Neural progenitor cell (in vitro differentiated cells): ENCODE measurements at regions not wholly inside any gene's neighbourhood (a gene's known extent, or its start where the extent isn't known, plus 50 kb on each side); places are given as distances from the start of the nearest gene placed in this dataset.
A peak's percentile ranks its signal among the peaks of the same experiment; 100 is the strongest.

ENCODE experiments used
- DNase-seq: peaks from one replicate; pipeline ENCODE4 v3.0.0-alpha.2; 2016; ENCODE audit warnings: low spot score
- H2AFZ ChIP-seq: fragments of 200-600 bp; sonication (generic); replicated peaks from 2 replicates; pipeline ENCODE4 v1.6.1; 2016; ENCODE audit warnings: antibody characterized with exemption
- H3F3A ChIP-seq: fragments of 200-600 bp; sonication (generic); 2 replicates; pipeline ENCODE4 v1.6.1; 2016; ENCODE audit warnings: antibody characterized with exemption, low read depth
- H3K27ac ChIP-seq: fragments of 200-600 bp; sonication (generic); 2 replicates; pipeline ENCODE4 v1.5.1; 2016; ENCODE audit warnings: mild to moderate bottlenecking
- H3K27me3 ChIP-seq: fragments of 200-600 bp; sonication (generic); 2 replicates; pipeline ENCODE4 v1.6.1; 2016; ENCODE audit warnings: mild to moderate bottlenecking, moderate library complexity
- H3K36me3 ChIP-seq: fragments of 200-600 bp; sonication (generic); 2 replicates; pipeline ENCODE4 v1.5.1; 2016
- H3K4me1 ChIP-seq: fragments of 200-600 bp; sonication (generic); 2 replicates; pipeline ENCODE4 v1.6.1; 2016; ENCODE audit warnings: mixed run types
- H3K4me2 ChIP-seq: fragments of 200-600 bp; sonication (generic); 2 replicates; pipeline ENCODE4 v1.6.1; 2016
- H3K4me3 ChIP-seq: fragments of 200-600 bp; sonication (generic); 2 replicates; pipeline ENCODE4 v1.5.1; 2016
- H3K79me2 ChIP-seq: fragments of 200-600 bp; sonication (generic); 2 replicates; pipeline ENCODE4 v1.6.1; 2016; ENCODE audit warnings: low read depth
- H3K9ac ChIP-seq: fragments of 200-600 bp; sonication (generic); 2 replicates; pipeline ENCODE4 v1.6.1; 2016
- H3K9me3 ChIP-seq: fragments of 200-600 bp; sonication (generic); 2 replicates; pipeline ENCODE4 v1.5.1; 2016; ENCODE audit warnings: low read depth
- H4K20me1 ChIP-seq: fragments of 200-600 bp; sonication (generic); 2 replicates; pipeline ENCODE4 v1.6.1; 2016; ENCODE audit warnings: low read depth
- H3K27ac Mint-ChIP-seq: 3 replicates; pipeline ENCODE4 v1.8.0; 2021; ENCODE audit warnings: mixed read lengths
- H3K27me3 Mint-ChIP-seq: 2 replicates; pipeline ENCODE4 v1.8.0; 2022; ENCODE audit warnings: low read depth, mild to moderate bottlenecking, inconsistent platforms, moderate library complexity, mixed read lengths; ENCODE audit not compliant: insufficient read depth
- H3K36me3 Mint-ChIP-seq: 3 replicates; pipeline ENCODE4 v1.8.0; 2021; ENCODE audit warnings: mixed read lengths
- H3K4me1 Mint-ChIP-seq: 3 replicates; pipeline ENCODE4 v1.8.0; 2021; ENCODE audit warnings: mixed read lengths
- H3K4me3 Mint-ChIP-seq: 3 replicates; pipeline ENCODE4 v1.8.0; 2021; ENCODE audit warnings: mild to moderate bottlenecking, moderate library complexity, mixed read lengths
- H3K9me3 Mint-ChIP-seq: 3 replicates; pipeline ENCODE4 v1.8.0; 2020; ENCODE audit warnings: mixed read lengths
- CTCF ChIP-seq: fragments of 200-600 bp; sonication (generic); IDR thresholded peaks from 2 replicates; pipeline ENCODE4 v1.5.1; 2017; ENCODE audit warnings: antibody characterized with exemption, mild to moderate bottlenecking
- EZH2 ChIP-seq: fragments of 200-600 bp; sonication (generic); IDR thresholded peaks from 2 replicates; pipeline ENCODE4 v1.6.1; 2017; ENCODE audit warnings: antibody characterized with exemption, mild to moderate bottlenecking, moderate library complexity
- EZH2phosphoT487 ChIP-seq: fragments of 200-600 bp; sonication (generic); IDR thresholded peaks from 2 replicates; pipeline ENCODE4 v1.6.1; 2017; ENCODE audit warnings: antibody characterized with exemption

DNA sequence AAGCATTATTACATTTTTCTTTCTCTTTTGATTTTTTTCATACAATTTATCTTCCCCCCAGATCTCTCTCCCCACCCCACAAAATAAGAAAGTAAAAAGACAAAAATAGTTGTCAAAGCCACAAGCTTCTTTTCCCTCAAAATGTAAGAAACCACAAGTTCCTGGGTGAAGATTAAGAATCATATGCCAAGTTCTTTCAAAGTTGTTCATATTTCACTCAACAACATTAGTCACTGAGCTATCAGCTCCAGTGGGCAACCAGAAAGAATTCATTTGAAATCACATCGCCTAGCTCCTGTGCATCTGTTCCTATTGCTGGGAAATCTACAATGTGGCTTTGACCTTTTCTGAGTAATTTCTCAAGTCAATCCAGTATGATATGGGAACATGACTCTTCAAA is 681.6 kb upstream of the ARPP21 start:
- Mint-ChIP-seq H3K27ac (no peak overlapping the region), H3K9me3 (peaks cover 3% of the 10 kb centered on the region), H3K36me3 (no peaks in the 10 kb centered on the region), H3K4me1 (no peaks in the 10 kb centered on the region), H3K27me3 (no peaks in the 10 kb centered on the region), H3K4me3 (no peak overlapping the region)
- Histone ChIP-seq H3K4me2 (no peak overlapping the region), H3K9me3 (no peaks in the 10 kb centered on the region), H3K4me1 (peaks cover 10% of the 10 kb centered on the region), H3K9ac (no peak overlapping the region), H2AFZ (no peak overlapping the region), H3K27ac (no peak overlapping the region), H3K4me3 (no peak overlapping the region), H3F3A (no peaks in the 10 kb centered on the region), H3K79me2 (no peaks in the 10 kb centered on the region), H3K36me3 (no peaks in the 10 kb centered on the region), H3K27me3 (no peaks in the 10 kb centered on the region), H4K20me1 (no peaks in the 10 kb centered on the region)
- TF ChIP-seq EZH2 (no peak), EZH2phosphoT487 (no peak)
- no peak for DNase-seq

DNA sequence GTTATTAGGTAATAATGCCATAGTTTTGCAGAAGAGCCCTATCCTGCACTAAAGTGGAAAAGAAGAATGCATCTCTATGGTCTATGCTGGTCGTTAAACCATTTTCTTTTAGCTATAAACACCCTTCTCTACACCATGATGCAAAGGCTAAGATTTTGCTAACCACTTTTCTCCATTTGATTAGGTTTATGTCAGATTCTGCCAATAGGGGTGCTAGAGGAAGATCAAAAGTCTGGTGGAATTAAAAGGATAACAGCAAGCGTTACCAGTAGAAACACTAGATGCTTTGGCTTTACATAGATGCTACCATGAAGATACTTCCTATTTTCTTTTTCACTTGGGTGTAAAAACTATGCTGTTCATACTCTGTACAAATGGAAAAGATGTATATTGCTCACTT is 669.8 kb upstream of the ARPP21 start:
- Histone ChIP-seq H3F3A (no peaks in the 10 kb centered on the region), H3K27me3 (no peaks in the 10 kb centered on the region), H3K36me3 (no peaks in the 10 kb centered on the region), H3K4me1 (no peaks in the 10 kb centered on the region), H4K20me1 (no peaks in the 10 kb centered on the region), H3K79me2 (no peaks in the 10 kb centered on the region), H3K4me2 (no peak overlapping the region), H3K9me3 (no peaks in the 10 kb centered on the region), H2AFZ (no peak overlapping the region), H3K27ac (no peak overlapping the region), H3K9ac (no peak overlapping the region), H3K4me3 (no peak overlapping the region)
- no peak overlapping the region for H3K27ac Mint-ChIP-seq
- no peak for DNase-seq
- no peaks in the 10 kb centered on the region for H3K9me3 Mint-ChIP-seq
- H3K4me1 Mint-ChIP-seq, result no peaks in the 10 kb centered on the region
- no peak overlapping the region for H3K4me3 Mint-ChIP-seq
- no peaks in the 10 kb centered on the region for H3K27me3 Mint-ChIP-seq
- TF ChIP-seq EZH2, result no peak
- TF ChIP-seq CTCF, result peak; percentile 38
- no peaks in the 10 kb centered on the region for H3K36me3 Mint-ChIP-seq

DNA sequence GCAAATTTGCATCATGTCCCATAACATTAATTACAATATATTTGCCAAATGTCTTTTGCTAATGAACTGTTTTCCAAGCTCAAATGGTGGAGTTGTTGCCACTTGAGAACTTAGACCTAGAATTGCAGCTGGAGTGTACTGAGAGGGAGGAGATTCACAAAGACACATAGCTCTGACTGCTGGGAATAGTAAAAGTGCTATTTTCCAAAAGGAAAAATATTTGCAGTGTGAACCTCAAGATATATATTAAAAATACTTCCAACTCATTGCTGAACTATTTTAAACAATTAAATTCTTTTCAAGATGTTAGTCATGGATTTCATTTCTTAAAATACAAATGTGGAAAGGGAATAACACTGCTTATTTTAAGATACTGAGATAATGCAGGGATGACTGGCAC is 666.8 kb upstream of the ARPP21 start:
- H3K4me2 ChIP-seq, result no peak overlapping the region
- H3K9me3 ChIP-seq, result no peaks in the 10 kb centered on the region
- no peaks in the 10 kb centered on the region for H3K36me3 ChIP-seq
- no peaks in the 10 kb centered on the region for H3K79me2 ChIP-seq
- no peak overlapping the region for H3K4me3 ChIP-seq
- no peaks in the 10 kb centered on the region for H3K36me3 Mint-ChIP-seq
- no peaks in the 10 kb centered on the region for H3K4me1 ChIP-seq
- no peak overlapping the region for H3K27ac ChIP-seq
- H3K27me3 ChIP-seq, result no peaks in the 10 kb centered on the region
- no peaks in the 10 kb centered on the region for H3K4me1 Mint-ChIP-seq
- H3K9ac ChIP-seq, result no peak overlapping the region
- no peaks in the 10 kb centered on the region for H3F3A ChIP-seq
- no peak overlapping the region for H3K27ac Mint-ChIP-seq
- no peak overlapping the region for H3K4me3 Mint-ChIP-seq
- H2AFZ ChIP-seq, result no peak overlapping the region
- no peak for DNase-seq
- no peak for TF ChIP-seq CTCF
- TF ChIP-seq EZH2phosphoT487, result no peak
- no peak for TF ChIP-seq EZH2
- H3K9me3 Mint-ChIP-seq, result peaks cover 16% of the 10 kb centered on the region
- H3K27me3 Mint-ChIP-seq, result no peaks in the 10 kb centered on the region
- H4K20me1 ChIP-seq, result no peaks in the 10 kb centered on the region

GRCh38 chr3:34973586-34973985 is 665.7 kb upstream of the ARPP21 start:
- Histone ChIP-seq H3K36me3 (no peaks in the 10 kb centered on the region), H4K20me1 (no peaks in the 10 kb centered on the region), H3K4me3 (no peak overlapping the region), H3K27ac (no peak overlapping the region), H2AFZ (no peak overlapping the region), H3K9me3 (no peaks in the 10 kb centered on the region), H3K27me3 (no peaks in the 10 kb centered on the region), H3K4me1 (no peaks in the 10 kb centered on the region), H3F3A (no peaks in the 10 kb centered on the region), H3K4me2 (no peak overlapping the region), H3K79me2 (no peaks in the 10 kb centered on the region), H3K9ac (no peak overlapping the region)
- H3K9me3 Mint-ChIP-seq, result peaks cover 18% of the 10 kb centered on the region
- DNase-seq, result no peak
- TF ChIP-seq EZH2 (no peak), CTCF (no peak), EZH2phosphoT487 (no peak)
- no peak overlapping the region for H3K27ac Mint-ChIP-seq
- no peaks in the 10 kb centered on the region for H3K27me3 Mint-ChIP-seq
- no peaks in the 10 kb centered on the region for H3K36me3 Mint-ChIP-seq
- H3K4me1 Mint-ChIP-seq, result no peaks in the 10 kb centered on the region
- no peak overlapping the region for H3K4me3 Mint-ChIP-seq
